IPS-15b (cell line): ENCODE measurements at regions not wholly inside any gene's neighbourhood (a gene's known extent, or its start where the extent isn't known, plus 50 kb on each side); places are given as distances from the start of the nearest gene placed in this dataset.
"Not testable (repeated sequence)": the region's sequence is repeated elsewhere in the genome, so short reads cannot be mapped to it uniquely, and the experiment has no call there.

Experiments used
- H3K27me3 ChIP-seq: one replicate; pipeline ENCODE4 v1.6.1; 2013; ENCODE audit warnings: low read length; ENCODE audit not compliant: control insufficient read depth, insufficient read depth
- H3K36me3 ChIP-seq: one replicate; pipeline ENCODE4 v1.6.1; 2013; ENCODE audit warnings: low read length; ENCODE audit not compliant: control insufficient read depth, insufficient read depth
- H3K4me1 ChIP-seq: one replicate; pipeline ENCODE4 v1.6.1; 2013; ENCODE audit warnings: mild to moderate bottlenecking, low read length; ENCODE audit not compliant: control insufficient read depth, insufficient read depth
- H3K4me3 ChIP-seq: one replicate; pipeline ENCODE4 v1.5.1; 2013; ENCODE audit warnings: low read depth, low read length
- H3K9ac ChIP-seq: one replicate; pipeline ENCODE4 v1.6.1; 2013; ENCODE audit warnings: low read depth, mild to moderate bottlenecking, low read length
- H3K9me3 ChIP-seq: one replicate; pipeline ENCODE4 v1.6.1; 2013; ENCODE audit warnings: mild to moderate bottlenecking, low read length; ENCODE audit not compliant: control insufficient read depth, insufficient read depth

- H3K36me3 ChIP-seq, result no peaks in the 10 kb centered on the region
- no peaks in the 10 kb centered on the region for H3K27me3 ChIP-seq
- H3K4me3 ChIP-seq, result no peak overlapping the region
- peaks cover 1% of the 10 kb centered on the region for H3K4me1 ChIP-seq
- H3K9me3 ChIP-seq, result no peaks in the 10 kb centered on the region
- no peak overlapping the region for H3K9ac ChIP-seq
Measured at GRCh38 chr3:29181149-29181780, 99.6 kb upstream of the RBMS3 start.

GRCh38 chr3:29181872-29182271 lies 99.0 kb upstream of the RBMS3 start:
- no peak overlapping the region for H3K9ac ChIP-seq
- no peaks in the 10 kb centered on the region for H3K4me1 ChIP-seq
- no peaks in the 10 kb centered on the region for H3K9me3 ChIP-seq
- no peaks in the 10 kb centered on the region for H3K27me3 ChIP-seq
- no peak overlapping the region for H3K4me3 ChIP-seq
- H3K36me3 ChIP-seq, result no peaks in the 10 kb centered on the region

DNA sequence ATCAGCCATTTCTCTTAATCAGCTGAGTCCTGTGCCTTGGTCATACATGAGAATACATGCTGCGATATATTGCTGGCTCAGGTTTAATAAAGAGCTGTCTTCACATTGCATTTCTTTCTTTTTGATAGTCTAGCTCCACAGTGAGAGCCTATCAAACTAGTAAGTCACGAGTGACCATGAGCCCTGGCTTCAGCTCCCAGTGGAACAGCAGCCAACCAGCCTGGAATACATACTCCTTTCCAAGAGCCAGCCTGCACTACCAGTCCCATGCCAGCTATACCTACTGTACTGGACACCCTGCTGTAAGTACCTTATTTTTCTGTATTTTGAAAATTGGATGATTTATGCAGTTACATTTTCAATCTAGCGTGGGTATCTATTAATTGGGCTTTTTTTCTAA lies 98.0 kb upstream of the RBMS3 start:
- not testable (repeated sequence) for H3K36me3 ChIP-seq, H3K4me3 ChIP-seq, H3K9ac ChIP-seq, H3K4me1 ChIP-seq, H3K27me3 ChIP-seq, H3K9me3 ChIP-seq

DNA sequence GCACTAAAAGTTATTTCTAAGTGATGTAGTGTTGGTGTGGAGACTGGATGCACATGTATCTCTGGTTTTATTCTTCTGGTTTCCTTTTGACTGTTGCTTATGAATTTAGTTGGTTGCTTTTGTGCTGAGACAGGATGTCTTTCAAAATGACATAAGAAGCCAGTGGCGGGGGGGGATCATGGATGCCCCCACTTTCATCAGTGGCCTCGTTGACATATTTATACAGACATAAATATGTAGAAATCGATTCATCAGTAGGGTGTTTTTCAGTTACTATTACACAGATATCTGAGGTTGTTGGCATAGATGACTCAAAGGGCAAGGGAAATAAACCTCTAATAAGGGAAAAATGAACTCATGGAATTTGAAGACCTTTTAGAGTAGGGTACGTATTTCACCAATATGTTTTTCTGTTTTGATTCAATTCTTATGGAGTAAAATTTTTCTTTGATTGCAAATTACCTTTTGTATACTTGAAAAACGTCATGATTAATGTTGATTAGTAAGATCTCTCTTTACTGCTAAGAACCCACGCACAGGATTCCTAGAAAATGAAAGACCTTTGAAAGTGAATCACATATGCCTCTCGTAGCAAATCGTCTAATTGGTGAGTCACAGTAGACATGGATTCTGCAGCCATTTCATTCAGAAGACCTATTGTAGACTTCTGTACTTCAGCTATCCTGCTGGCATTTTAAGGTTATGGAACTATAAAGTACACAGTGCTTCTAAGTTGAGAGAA lies 97.4 kb upstream of the RBMS3 start:
- no peak overlapping the region for H3K9ac ChIP-seq
- no peaks in the 10 kb centered on the region for H3K36me3 ChIP-seq
- H3K4me3 ChIP-seq, result no peak overlapping the region
- H3K4me1 ChIP-seq, result no peaks in the 10 kb centered on the region
- H3K9me3 ChIP-seq, result no peaks in the 10 kb centered on the region
- no peaks in the 10 kb centered on the region for H3K27me3 ChIP-seq

DNA sequence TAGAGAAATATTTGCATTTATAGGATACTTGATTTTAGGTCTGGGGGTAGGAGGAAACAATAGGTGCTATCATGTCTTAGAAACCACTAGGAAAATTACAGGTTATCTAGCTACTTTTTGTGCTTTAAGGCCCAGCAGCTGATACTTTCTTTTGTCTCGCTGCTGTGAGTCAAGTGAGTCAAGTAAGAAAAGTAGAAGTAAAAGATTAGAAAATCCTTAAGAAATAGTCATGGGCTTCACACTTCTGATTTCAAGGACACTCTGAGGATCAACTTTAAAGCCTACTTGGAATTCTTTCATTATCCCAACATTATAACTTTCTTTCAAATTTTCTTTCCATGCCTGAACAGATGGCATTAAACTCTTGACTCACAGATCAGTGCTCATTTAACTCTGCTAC lies 95.2 kb upstream of the RBMS3 start:
- Histone ChIP-seq H3K4me1 (no peaks in the 10 kb centered on the region), H3K9me3 (no peaks in the 10 kb centered on the region), H3K4me3 (no peak overlapping the region), H3K36me3 (no peaks in the 10 kb centered on the region), H3K27me3 (no peaks in the 10 kb centered on the region), H3K9ac (no peak overlapping the region)

DNA sequence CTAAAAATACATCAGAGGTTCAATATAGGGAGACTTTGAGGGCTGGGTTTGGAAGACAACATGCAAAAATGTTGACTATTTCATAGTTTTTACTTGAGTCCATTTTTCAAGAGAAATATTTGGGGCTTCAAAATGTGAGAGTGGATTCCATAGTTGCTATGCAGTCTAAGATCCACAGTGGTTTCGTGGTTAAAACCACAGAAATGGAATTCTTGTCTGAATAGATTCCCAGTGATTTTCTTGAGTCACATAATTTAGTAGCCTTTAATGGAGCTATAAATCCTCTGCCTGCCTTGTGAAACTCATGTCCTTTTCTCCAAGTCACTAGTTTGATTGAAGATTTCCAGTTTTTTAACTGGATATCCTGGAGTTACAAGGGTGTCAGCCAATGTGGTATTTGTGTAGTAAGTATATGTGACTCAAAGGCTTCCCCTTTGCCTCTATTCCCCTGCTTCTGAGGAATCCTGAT lies 94.7 kb upstream of the RBMS3 start:
- Histone ChIP-seq H3K27me3 (no peaks in the 10 kb centered on the region), H3K4me3 (no peak overlapping the region), H3K36me3 (no peaks in the 10 kb centered on the region), H3K4me1 (no peaks in the 10 kb centered on the region), H3K9ac (no peak overlapping the region), H3K9me3 (no peaks in the 10 kb centered on the region)

- no peaks in the 10 kb centered on the region for H3K27me3 ChIP-seq
- no peak overlapping the region for H3K4me3 ChIP-seq
- no peak overlapping the region for H3K9ac ChIP-seq
- no peaks in the 10 kb centered on the region for H3K36me3 ChIP-seq
- H3K9me3 ChIP-seq, result no peaks in the 10 kb centered on the region
- H3K4me1 ChIP-seq, result no peaks in the 10 kb centered on the region
Measured at GRCh38 chr3:29186982-29187725, 93.7 kb upstream of the RBMS3 start.

GRCh38 chr3:29189328-29189727 lies 91.5 kb upstream of the RBMS3 start:
- no peak overlapping the region for H3K4me3 ChIP-seq
- H3K9me3 ChIP-seq, result no peaks in the 10 kb centered on the region
- H3K9ac ChIP-seq, result no peak overlapping the region
- no peaks in the 10 kb centered on the region for H3K36me3 ChIP-seq
- no peaks in the 10 kb centered on the region for H3K4me1 ChIP-seq
- H3K27me3 ChIP-seq, result no peaks in the 10 kb centered on the region

DNA sequence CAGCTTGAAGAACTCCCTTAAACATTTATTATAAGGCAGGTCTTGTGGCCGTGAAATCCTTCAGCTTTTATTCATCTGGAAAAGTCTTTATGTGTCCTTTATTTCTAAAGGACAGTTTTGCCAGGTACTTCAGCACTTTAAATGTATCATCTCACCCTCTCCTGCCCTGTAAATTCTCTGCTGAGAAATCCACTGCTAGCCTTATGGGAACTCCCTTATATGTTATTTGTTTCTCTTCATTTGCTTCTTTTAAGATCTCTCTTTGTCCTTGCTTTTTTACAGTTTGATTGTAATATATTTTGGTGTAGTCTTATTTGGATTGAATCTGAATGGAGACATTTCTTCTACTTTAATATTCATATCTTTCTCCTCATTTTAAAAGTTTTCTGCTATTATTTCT lies 86.7 kb upstream of the RBMS3 start:
- H3K4me1 ChIP-seq, result no peaks in the 10 kb centered on the region
- H3K27me3 ChIP-seq, result no peaks in the 10 kb centered on the region
- no peak overlapping the region for H3K9ac ChIP-seq
- H3K36me3 ChIP-seq, result no peaks in the 10 kb centered on the region
- no peak overlapping the region for H3K4me3 ChIP-seq
- H3K9me3 ChIP-seq, result no peaks in the 10 kb centered on the region

DNA sequence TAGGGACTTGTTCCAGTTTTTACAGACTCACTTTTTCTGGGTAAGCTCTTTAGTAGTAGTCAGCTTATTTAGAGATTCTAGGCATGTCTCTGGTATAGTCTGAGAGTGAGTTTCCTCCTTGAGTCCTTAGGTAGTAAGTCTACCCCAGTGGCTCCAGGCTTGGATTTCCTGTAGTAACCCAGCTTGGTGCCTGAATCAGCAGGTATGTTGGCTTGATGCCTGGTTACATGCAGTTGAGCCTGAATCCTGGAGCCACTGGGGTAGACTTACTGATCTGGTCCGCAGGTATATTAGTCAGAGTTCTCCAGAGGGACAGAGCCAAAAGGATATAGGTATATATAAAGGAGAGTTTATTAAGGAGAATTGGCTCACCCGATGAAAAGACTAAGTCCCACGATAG lies 85.8 kb upstream of the RBMS3 start:
- no peaks in the 10 kb centered on the region for H3K9me3 ChIP-seq
- H3K4me3 ChIP-seq, result no peak overlapping the region
- H3K27me3 ChIP-seq, result no peaks in the 10 kb centered on the region
- H3K4me1 ChIP-seq, result no peaks in the 10 kb centered on the region
- no peaks in the 10 kb centered on the region for H3K36me3 ChIP-seq
- H3K9ac ChIP-seq, result no peak overlapping the region

DNA sequence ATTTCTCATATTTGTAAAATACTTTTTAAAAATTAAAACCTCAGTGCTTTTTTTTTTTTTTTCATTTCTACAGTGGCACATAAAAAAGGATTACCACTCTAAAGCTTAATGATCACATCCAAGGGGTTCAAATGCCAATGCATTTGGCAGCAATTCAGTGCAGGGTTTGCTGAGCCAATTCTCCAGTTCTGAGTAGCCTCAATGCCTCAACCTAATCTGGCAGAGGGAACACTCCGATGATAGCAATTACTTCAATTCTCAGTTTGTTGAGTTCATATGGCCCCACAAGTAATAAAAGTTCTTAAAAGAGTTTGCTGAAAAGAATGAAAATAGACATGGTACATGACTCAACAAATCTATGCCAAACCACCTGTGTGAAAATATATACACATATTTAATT lies 79.3 kb upstream of the RBMS3 start:
- Histone ChIP-seq H3K4me1 (no peaks in the 10 kb centered on the region), H3K4me3 (no peak overlapping the region), H3K9me3 (no peaks in the 10 kb centered on the region), H3K27me3 (no peaks in the 10 kb centered on the region), H3K9ac (no peak overlapping the region), H3K36me3 (no peaks in the 10 kb centered on the region)

GRCh38 chr3:29202378-29202777 lies 78.5 kb upstream of the RBMS3 start:
- no peaks in the 10 kb centered on the region for H3K4me1 ChIP-seq
- H3K9me3 ChIP-seq, result no peaks in the 10 kb centered on the region
- no peak overlapping the region for H3K9ac ChIP-seq
- no peaks in the 10 kb centered on the region for H3K36me3 ChIP-seq
- H3K4me3 ChIP-seq, result no peak overlapping the region
- H3K27me3 ChIP-seq, result no peaks in the 10 kb centered on the region
